GM19467 (cell line): ENCODE measurements at regions not wholly inside any gene's neighbourhood (a gene's known extent, or its start where the extent isn't known, plus 50 kb on each side); places are given as distances from the start of the nearest gene placed in this dataset.

ENCODE experiments used
- ATAC-seq: cut with Tn5 transposase; IDR thresholded peaks from one replicate; pipeline ENCODE4 v1.9.1; 2021; ENCODE audit warnings: mild to moderate bottlenecking, moderate library complexity; ENCODE audit not compliant: unreplicated experiment

DNA sequence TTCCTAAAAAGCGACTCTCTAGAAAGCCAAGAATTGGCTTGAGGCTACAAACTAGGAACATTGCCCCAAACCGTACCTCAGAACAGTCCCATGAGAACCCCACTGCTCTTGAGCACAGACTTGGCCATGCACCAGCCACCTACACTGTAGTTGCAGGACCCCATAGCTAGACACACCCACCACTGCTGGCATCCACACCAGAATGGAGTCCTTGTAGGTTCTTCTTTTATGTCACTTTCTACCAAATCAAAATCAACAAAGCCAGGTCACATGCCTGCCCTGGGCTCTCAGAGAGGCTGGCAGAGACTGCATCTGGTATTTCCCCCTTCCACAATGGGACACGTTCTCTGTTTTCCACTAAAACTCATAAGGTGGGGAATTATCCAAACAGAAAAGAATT is 290.5 kb downstream of the SHOX2 start:
- ATAC-seq, result no peak

DNA sequence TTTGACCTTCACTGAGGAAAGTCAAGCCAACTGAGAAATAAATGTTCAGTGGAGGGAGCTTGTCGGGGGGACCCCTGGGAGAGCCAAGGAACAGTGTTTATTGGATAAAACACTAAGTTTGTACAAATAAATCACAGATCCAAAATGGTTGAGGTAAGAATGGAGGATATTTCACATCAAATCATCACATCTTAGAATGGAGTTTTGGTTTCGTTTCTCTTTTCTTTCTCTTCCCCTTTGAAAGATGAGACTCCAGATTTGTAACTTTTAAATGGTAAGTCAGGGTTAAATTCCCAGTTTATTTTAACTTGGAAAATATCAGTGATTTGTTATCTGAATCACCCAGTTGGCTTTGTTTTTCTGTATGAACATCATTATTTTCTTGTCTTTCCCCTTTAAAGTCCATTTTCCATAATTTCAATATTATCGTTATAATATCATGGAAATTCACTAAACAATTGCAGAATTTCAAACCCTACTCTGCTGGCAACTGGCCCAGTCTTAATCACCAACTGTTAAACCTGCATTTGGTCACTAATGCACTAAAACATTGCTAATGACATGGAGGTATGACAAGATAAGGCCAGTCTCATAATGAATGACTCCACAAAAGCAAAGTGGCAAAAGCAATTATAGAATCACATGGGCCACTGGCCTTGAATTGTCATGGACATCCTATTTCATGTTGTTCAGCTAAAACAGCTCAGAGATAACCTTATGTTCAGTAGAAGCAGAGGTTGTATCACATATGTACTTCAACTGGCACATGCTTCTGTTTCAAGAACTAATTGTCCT is 295.1 kb downstream of the SHOX2 start:
- ATAC-seq, result no peak

DNA sequence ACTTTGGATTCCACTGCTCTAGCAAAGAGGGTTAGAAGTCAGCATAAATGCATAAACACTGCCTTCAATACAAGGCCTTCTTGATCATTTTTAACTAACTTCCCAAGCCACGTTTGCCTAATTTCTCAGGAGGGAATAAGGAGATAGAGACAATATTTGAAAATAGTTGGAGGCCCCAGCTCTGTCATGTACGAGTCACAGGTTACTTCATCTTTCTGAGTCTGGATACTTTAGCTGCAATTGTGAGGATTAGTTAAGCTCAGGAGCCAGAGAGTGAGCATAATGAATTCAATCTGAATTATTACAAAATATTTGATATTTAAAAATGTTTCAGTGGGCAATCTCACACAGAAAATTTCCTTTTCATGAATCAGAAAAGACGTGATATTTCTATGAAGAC is 298.9 kb downstream of the SHOX2 start:
- ATAC-seq, result no peak

DNA sequence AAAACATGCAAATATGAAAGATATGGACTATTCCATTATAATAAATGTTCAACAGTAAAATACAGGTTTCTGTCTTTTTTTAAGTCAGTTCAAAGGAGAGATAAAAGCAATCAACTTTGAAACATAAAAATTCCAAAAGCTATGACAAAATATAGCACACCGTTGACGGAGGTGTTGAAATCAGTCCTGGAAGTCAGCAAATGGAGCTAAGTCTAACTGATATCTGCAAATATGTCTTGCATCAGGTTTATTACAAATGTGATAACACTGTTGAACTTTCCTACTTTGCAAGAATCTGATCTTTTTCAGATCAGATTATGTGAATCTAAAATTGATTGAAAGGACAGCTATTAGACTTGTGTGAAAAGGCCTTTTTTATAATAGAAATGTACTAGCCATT is 300.7 kb downstream of the SHOX2 start:
- no peak for ATAC-seq

DNA sequence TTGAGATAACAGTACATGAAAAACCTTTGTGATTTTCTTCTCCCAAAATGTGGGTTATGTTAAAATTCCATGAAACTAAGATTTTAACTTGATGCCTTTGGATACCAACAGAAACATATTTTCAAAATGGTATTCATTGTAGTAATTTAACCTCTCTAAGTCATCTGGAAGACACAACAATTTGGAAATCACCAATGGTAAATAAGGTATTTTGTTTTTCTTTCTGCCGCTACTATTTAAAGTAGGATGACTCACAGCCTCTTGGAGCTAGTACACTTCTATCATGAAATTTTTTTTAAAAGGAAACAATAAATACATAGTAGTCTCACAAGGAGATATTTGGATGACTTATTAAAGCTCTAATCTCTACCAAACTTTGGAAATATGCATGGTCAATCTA is 291.6 kb upstream of the VEPH1 start:
- no peak for ATAC-seq

DNA sequence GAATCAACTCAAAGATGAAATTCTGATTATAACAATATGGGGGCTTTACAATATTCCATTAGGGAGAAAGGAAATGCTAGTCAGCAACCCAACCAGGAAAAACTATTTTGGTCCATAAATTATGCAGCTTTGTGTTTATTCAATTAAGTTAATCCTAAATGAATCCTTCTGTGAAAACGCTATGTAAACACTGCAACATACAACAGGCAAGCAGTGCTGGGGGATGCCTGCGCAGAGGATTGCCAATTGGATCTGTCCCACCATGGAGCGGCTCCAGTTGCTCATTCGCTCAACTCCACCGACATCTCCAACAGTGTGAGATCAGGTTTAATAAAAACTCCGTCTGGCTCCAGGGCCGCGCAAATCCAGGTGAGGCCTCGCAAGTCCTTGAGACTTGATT is 290.5 kb upstream of the VEPH1 start:
- ATAC-seq, result no peak

DNA sequence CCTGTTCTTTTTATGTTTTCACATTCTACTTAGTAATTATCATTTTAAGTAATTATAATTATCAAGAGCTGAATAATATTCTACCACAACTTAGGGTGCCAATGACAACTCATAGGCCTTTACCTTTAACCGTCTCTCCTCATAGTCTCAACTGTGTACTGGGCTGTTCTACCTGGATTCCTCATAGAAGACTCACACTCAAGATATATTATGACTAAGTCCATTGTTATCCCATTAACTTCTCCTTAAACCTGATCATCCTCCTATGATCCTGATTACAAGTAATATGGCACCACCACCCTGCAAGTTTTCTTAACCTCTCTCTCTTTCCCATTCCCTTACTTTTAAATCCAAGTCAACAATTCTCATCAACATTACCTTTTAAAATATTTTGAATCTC is 285.9 kb upstream of the VEPH1 start:
- ATAC-seq, result no peak

DNA sequence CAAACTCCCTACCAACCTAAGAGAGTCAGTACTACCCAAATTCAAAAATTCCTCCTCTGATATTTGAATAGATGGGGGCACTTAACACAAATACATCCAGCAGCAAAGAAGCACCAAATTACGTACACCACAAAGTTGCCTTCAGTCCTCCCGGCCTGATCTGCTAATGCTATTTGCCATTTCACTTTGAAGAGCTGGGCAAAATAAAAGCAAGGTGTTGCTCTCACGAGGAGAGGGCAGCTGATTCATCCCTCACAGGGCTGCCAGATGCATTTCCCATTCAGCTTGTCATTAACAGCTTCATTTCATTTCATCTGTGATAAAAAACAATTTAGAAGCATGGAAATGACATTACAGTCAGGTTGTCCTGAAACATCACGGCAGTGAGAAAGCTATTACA is 283.4 kb upstream of the VEPH1 start:
- no peak for ATAC-seq

DNA sequence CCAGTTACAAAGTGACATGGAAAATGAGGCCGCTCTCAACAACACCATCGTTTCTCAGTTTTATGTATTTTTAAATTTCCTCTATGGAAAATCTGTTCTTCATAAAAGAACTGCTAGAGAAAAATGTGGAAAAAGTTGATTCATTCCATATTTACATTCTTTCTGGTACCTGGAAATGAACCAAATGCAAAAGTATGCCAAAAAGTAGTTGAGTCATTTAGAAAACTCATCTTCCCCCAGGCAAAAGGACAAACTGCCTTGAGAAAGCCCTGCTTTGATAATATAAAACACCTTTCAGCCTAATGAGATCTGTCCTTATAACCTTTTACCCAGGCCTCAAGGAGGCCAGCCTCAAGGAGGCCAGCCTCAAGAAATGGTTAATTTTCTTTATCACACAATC is 283.0 kb upstream of the VEPH1 start:
- no peak for ATAC-seq

DNA sequence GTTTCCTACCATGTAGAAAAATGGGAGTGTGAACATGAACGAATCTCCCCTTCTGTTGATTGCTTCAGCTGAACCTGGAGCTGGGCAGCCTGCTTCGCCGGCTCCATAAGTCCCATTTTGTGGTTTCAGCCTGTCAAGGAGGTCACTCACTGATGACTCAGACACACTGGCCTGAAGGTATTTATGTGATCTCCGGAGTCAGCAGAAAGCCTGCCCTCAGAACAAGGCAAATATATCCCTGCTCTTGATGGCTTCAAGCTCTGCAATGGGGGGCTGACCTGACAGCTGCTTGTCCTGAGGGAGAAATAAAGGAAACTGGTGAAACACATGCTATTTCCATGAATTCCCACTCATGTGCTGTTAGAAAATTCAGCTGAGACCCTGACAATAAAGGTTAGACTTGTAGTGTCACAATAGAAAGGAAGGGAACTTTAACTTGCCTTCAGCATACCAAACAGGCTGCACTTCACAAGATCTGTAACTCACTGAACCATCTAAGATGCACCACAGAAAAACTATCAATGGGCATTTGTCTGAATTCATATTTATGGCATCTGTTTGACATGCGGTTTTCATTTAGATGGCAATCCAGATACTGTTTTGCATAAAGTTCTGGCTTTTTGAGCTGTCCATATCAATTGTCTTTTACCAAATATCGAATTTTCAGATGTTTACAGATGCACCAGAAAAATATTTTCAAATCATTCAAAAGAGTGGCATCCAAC is 282.0 kb upstream of the VEPH1 start:
- ATAC-seq, result no peak

DNA sequence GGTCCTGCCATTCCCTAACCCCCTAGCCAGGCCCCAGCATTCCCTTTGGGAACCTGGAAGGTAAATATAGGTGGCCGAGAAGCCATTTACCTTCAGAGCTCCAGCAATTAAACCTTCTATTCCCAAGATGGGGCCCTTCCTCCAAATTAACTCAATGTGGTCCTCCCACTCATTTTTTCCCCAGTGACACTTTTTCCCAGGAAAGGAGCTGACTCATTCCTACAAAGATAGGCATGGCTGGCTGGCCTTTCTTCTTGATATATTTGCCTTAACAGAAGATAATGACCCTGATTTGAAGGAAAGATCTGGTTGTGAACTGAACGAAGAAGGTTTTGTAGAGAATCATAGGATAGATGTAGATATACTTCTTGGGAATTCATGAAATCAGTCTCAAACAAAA is 279.0 kb upstream of the VEPH1 start:
- no peak for ATAC-seq

DNA sequence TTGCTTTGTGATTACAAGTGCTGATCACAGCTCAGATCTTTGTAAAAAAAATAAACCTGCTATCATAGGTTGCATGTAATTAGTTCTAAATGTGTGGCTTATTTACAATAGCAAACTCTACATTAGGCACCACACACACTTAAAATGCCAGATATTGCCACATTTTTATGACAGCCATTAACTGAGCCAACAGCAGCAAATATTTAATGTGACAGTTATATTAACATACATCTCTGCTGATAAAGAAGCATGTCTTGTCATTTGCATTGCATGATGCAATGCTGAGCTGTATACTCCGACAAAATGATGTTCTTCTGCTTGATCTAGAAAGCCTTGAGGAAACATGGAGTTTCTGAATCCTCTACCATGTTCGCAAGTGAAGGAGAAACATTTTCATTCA is 273.6 kb upstream of the VEPH1 start:
- ATAC-seq, result no peak

DNA sequence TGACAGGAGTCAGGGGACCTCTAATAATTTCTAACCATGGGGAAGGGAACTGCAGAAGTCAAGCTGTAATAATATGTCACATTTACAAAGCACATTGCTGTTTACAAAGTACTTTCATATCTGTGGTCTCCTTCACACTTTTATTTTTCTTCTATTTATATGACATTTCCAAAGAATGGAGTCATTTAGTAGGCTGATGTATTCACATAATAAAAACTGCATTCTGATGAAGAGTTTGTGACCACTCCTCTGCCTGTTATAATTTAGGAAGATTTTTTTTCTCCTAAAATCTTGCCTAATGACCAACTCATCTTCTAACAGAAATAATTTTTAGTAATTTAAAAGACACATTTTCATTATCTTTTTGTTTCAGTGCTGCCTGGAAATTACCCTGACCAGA is 272.2 kb upstream of the VEPH1 start:
- no peak for ATAC-seq

DNA sequence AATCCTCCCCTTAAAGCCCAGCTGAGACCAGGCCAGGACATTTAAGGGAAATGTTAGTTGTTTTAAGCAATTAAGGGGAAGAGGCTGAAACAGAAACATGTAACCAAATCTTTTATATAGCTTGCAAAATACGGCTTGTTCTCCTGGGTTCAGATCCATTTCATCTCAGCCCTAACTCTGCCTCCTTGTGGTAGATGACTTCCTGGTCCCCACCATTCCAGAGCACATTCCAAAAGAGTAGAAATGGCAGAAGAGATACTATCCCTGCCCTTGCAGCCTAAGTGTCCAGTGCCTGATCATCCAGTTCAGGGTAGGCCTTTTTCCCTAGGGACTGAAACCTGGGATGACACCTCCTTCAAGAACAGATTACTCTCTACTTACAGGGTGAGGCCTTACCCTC is 266.2 kb upstream of the VEPH1 start:
- ATAC-seq, result no peak

DNA sequence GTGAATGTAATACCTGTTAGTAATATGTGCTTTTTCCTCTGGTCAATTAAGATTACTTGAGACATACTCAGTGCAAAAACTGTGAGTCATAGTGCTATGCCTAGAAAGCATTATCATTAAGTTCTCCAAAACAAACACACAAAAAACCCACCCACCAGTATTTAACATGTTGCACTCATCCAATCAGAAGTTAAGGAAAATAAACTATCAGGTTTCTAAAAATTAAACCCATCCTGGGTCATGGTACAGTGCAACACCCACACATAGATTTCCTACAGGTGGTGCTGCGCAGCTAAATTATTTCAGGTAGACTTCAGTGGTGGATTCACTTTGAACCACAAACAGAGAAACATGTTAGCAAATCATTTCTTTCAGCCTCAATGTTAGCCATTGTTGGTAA is 264.4 kb upstream of the VEPH1 start:
- no peak for ATAC-seq

DNA sequence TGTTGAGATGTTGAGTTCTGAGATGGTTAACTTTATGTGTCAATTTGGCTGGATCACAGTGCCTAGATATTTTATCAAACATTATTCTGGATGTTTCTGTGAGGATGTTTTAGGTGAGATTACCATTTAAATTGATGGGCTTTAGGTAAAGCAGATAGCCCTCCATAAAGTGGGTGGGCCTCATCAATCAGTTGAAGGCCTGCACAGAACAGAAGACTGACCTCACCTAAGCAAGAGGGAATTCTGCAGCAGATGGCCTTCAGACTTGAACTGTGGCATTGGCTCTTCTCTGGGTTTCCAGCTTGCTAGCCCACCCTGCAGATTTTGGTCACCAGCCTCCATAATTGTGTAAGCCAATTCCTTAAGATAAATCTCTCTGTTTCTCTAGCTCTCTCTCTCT is 260.4 kb upstream of the VEPH1 start:
- no peak for ATAC-seq

DNA sequence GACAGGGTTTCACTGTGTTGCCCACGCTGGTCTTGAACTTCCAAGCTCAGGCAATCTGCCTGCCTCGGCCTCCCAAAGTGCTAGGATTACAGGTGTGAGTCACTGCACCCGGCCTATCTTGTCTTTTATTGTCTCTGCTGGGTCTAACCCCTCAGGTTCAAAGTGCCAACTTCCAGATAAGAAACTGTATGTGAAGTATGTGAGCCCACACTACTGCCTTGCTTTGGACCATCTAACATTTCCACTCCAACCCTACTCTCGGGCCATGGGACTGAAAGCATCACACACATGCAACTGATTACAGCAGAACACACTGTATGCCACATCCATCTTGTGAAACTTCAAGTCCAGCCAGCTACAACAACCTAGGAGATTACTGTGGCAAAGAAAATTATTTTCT is 256.1 kb upstream of the VEPH1 start:
- no peak for ATAC-seq

DNA sequence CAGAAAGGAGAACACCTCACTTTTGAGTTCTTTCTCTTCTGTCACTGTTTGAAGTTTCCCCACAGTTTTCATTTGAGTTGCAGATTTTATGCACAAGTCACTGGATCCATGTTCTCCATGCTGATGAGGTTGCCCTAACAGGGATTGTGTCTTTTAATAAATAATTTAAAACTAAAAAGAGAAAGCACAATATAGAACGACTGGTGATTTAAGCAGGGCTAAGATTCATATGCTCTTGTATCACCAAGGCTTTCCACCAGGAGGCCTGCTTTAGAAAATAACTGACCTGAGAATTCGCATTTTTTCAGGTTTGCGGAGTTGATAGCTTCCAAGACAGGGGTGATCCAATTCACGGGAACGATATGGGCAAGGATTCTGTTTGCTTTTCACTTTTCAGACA is 252.0 kb upstream of the VEPH1 start:
- no peak for ATAC-seq

DNA sequence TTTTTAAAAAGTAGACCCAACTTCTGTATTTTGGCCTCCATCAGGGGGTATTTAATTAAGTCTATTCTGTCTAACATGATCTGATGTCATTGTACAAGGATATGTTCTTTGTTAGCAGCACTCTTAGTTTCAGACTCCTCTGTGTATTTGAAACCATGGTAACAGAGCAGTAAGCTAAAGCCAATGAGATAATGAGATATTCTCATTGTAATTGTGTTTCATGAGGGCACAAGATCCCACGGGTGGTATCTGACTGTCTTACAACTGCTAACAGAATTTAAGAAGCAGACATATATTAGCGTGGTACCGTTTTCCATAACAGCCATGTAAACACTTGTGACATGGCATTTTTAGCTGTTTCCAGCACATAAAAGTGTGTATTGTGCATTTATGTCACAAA is 251.2 kb upstream of the VEPH1 start:
- ATAC-seq, result no peak

DNA sequence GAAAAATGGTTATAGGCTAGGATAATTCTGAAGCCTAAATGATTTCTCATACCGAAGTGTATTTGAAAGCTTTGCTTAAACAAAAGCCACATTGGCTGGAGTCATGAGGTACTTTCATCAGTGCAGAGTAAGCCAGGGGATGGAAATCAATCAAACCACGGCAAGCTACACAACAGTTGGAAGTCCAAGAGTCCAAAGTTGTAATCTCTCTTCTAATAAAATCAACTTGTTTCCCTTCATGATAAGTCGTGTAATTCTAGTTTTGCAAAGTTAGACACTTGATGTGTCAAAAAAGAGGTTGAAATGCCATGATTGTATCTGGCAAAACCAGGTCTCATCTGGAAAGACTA is 250.5 kb upstream of the VEPH1 start:
- ATAC-seq, result no peak

DNA sequence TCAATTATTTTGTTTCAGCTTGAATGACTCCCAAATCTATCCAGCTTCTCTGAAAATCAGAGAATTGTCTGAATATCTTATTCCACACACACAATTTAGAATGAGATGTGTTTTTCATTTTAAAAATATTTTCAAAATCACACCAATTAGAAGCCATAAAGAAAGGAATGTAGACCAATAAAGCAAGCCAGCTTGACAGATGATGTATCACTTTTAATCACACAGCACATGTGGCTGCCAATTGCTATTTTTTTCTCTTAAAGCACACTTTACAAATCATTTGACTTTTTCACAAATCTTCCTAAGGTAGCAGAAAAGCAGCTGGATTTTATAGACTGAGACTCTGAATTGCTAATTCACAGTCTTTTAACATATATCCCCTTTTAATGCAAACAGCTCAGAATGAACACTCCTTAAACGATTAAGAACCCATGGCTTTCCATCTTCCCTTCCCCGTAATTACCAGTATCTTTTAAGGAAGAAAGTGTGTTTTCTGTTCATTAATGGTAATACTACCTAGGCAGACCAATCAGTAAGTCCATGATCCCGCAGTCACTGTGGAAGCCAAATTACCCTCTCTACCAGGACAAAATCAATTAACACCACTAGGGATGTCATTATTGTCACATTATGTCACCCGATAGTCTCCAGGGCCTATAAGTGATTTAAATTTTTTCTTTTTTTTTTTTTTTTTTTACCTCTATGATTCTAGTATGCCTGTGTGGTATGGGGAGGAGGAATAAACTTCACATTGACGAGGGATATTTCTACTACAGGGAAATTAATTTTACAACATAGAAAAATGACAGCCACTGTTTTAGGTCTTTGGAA is 250.0 kb upstream of the VEPH1 start:
- no peak for ATAC-seq

DNA sequence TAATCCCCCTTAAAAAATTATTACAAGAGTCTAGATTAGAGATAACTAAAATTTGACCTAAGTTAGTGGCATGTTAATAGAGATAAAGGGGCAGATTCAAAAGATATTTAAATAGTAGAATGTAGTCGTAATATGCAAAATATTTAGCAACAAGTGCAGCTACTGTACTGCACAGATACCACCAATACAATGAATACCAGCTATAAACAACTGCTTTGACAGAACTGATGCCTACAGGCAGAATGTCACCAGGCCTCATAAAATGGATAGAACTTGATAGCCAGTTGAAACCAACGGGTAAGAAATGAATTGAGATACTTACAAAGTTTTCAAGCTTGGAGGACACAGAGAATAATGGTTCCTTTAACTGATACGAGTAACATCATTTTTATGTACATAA is 249.3 kb upstream of the VEPH1 start:
- ATAC-seq, result no peak
